PFSK-1 (cell line): ENCODE measurements at regions not wholly inside any gene's neighbourhood (a gene's known extent, or its start where the extent isn't known, plus 50 kb on each side); places are given as distances from the start of the nearest gene placed in this dataset.

Experiments used
- FOXP2 ChIP-seq: optimal IDR thresholded peaks from 2 replicates; pipeline ENCODE3; 2011; ENCODE audit warnings: borderline replicate concordance, control low read depth, inconsistent platforms; ENCODE audit not compliant: insufficient read depth; ENCODE audit errors: extremely low read length, extremely low read depth
- POLR2AphosphoS5 ChIP-seq: IDR thresholded peaks from 2 replicates; pipeline ENCODE4 v1.6.1; 2012; ENCODE audit warnings: low read depth, mild to moderate bottlenecking, control low read depth, low read length, moderate library complexity
- SIN3A ChIP-seq: IDR thresholded peaks from 2 replicates; pipeline ENCODE4 v1.6.1; 2012; ENCODE audit warnings: mild to moderate bottlenecking, low read length, moderate library complexity, borderline replicate concordance; ENCODE audit not compliant: insufficient read depth
- TAF1 ChIP-seq: IDR thresholded peaks from 2 replicates; pipeline ENCODE4 v1.6.1; 2012; ENCODE audit warnings: low read length, control low read depth, borderline replicate concordance; ENCODE audit not compliant: insufficient read depth
- TF ChIP-seq, protein P1 (sequence below), 2 experiments: IDR thresholded peaks; 2 replicates each; pipeline versions ENCODE4 v1.6.1 to v1.8.0; 2011 to 2012; ENCODE audit warnings: low read depth in 2 of 2, low read length in 2 of 2, control low read depth in 1 of 2, inconsistent platforms in 1 of 2, mild to moderate bottlenecking in 1 of 2, moderate library complexity in 1 of 2; ENCODE audit not compliant: insufficient read depth in 1 of 2

GRCh38 chr9:679462-679861 is 162.0 kb upstream of the DMRT1 start:
- TF ChIP-seq POLR2AphosphoS5 (no peak), TAF1 (no peak), FOXP2 (no peak), SIN3A (no peak)
- TF ChIP-seq, protein P1, sequence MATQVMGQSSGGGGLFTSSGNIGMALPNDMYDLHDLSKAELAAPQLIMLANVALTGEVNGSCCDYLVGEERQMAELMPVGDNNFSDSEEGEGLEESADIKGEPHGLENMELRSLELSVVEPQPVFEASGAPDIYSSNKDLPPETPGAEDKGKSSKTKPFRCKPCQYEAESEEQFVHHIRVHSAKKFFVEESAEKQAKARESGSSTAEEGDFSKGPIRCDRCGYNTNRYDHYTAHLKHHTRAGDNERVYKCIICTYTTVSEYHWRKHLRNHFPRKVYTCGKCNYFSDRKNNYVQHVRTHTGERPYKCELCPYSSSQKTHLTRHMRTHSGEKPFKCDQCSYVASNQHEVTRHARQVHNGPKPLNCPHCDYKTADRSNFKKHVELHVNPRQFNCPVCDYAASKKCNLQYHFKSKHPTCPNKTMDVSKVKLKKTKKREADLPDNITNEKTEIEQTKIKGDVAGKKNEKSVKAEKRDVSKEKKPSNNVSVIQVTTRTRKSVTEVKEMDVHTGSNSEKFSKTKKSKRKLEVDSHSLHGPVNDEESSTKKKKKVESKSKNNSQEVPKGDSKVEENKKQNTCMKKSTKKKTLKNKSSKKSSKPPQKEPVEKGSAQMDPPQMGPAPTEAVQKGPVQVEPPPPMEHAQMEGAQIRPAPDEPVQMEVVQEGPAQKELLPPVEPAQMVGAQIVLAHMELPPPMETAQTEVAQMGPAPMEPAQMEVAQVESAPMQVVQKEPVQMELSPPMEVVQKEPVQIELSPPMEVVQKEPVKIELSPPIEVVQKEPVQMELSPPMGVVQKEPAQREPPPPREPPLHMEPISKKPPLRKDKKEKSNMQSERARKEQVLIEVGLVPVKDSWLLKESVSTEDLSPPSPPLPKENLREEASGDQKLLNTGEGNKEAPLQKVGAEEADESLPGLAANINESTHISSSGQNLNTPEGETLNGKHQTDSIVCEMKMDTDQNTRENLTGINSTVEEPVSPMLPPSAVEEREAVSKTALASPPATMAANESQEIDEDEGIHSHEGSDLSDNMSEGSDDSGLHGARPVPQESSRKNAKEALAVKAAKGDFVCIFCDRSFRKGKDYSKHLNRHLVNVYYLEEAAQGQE (IDR thresholded peaks at IDR 0.05; ENCODE audit: insufficient read depth in 1 of 2, low read depth in 2 of 2, low read length in 2 of 2), result no peak

DNA sequence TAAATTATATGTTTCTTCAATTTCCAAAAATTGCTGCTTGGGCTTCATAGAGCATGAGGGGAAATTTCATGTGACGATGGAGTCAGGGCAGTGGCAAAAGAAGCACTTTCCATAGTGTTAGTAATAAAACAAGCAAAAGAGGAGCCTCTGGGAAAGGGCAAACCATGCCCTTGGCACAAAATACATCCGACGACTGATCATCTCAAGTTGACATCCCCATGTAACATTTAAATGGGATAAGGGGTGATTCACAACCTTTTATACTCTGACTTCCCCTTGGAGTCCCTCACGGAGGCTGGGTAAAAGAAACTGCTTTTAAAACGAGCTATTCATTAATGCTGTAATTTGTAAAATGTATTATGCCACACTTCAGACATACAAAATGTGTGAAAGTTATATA is 161.4 kb upstream of the DMRT1 start:
- TF ChIP-seq, protein P1 (IDR thresholded peaks at IDR 0.05; ENCODE audit: insufficient read depth in 1 of 2, low read depth in 2 of 2, low read length in 2 of 2), result no peak
- TF ChIP-seq TAF1, result no peak
- TF ChIP-seq SIN3A, result no peak
- no peak for TF ChIP-seq FOXP2
- TF ChIP-seq POLR2AphosphoS5, result no peak

- TF ChIP-seq POLR2AphosphoS5, result no peak
Measured at GRCh38 chr9:682633-683508, 158.6 kb upstream of the DMRT1 start.

DNA sequence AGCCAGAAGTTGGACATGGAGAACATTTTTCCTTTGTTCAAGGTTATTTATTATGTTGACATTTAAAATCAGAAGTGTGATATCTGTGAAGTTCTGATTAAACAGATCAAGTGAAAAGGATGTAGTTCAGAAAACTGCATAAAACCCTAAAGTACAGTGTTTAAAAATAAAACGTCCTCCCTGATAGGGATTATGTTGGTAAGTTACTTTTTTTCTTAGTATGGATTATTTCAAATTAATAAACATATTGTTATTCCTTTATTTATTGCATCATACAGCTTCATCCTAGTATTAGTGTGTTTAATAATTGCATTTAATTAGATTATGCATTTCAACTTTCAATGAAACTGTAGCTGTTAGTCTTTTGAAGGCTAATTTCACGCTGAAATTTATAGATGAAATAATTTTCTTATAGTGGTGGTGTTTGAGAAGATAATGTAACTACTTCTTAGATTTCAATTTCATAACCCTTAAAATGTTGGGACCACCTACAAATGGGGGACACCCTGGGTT is 157.9 kb upstream of the DMRT1 start:
- TF ChIP-seq SIN3A, result no peak
- no peak for TF ChIP-seq FOXP2
- TF ChIP-seq POLR2AphosphoS5, result no peak
- TF ChIP-seq, protein P1 (IDR thresholded peaks at IDR 0.05; ENCODE audit: insufficient read depth in 1 of 2, low read depth in 2 of 2, low read length in 2 of 2), result no peak
- no peak for TF ChIP-seq TAF1

DNA sequence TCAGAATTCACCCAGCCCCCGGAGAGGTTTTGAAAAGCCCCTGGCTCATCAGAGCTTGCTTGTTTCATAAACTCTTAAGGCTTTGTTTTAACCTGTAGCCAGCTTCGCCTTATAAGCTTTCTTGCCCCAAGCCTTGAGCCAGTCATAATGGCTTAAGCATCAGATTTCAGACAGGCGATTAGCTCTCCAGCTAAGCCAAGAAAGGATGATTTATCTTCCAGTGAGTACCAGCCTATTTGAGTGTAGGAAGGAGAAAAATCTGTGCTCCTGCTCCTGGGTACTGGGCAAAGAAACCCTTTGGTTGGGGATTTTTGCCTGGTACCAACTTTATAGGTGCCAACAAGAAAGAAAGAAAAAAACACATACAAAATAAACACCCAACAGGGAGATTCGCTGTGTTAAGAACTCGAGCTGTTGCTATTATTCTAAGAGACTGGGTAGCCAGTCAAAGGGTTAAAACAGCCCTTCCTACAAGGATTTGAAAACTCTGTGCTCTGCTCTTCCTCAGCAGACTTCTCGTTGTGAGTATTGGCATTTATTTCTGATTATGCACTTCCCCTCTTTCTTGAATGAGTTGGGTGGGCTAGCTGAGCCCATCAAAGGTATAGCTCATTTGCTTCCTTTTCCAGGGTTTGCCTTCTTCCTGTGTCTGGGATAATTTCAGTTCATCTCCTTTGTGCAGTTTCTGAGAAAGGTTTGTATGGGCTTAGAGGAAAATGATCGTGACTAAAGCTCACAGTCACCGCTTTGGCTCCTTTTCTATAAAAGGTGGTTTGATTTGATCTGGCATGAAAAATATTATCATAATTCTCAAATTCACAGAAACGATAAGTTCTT is 157.2 kb upstream of the DMRT1 start:
- TF ChIP-seq, protein P1 (IDR thresholded peaks at IDR 0.05; ENCODE audit: insufficient read depth in 1 of 2, low read depth in 2 of 2, low read length in 2 of 2), result no peak
- TF ChIP-seq TAF1 (no peak), POLR2AphosphoS5 (no peak), FOXP2 (no peak), SIN3A (no peak)
